Gastrocnemius medialis (tissue), 4 donors: ENCODE measurements at regions not wholly inside any gene's neighbourhood (a gene's known extent, or its start where the extent isn't known, plus 50 kb on each side); places are given as distances from the start of the nearest gene placed in this dataset.

Source experiments
- POLR2A ChIP-seq, 2 donors: fragments of 450-650 bp; IDR thresholded peaks; one replicate each; pipeline ENCODE4 v1.6.1; 2017; ENCODE audit warnings: antibody characterized with exemption in 2 of 2, mild to moderate bottlenecking in 2 of 2, moderate library complexity in 2 of 2
- TF ChIP-seq, protein P1 (sequence below), 5 experiments: fragments of 450-650 bp in 3 of 5; fragments of 200-600 bp in 2 of 5; sonication (generic) in 2 of 5; IDR thresholded peaks in 4 of 5; conservative IDR thresholded peaks in 1 of 5; 1 replicate in 4 of 5; 2 replicates in 1 of 5; pipeline ENCODE4 v1.5.1; 2016 to 2019; ENCODE audit warnings: antibody characterized with exemption in 5 of 5, mild to moderate bottlenecking in 3 of 5, moderate library complexity in 3 of 5

DNA sequence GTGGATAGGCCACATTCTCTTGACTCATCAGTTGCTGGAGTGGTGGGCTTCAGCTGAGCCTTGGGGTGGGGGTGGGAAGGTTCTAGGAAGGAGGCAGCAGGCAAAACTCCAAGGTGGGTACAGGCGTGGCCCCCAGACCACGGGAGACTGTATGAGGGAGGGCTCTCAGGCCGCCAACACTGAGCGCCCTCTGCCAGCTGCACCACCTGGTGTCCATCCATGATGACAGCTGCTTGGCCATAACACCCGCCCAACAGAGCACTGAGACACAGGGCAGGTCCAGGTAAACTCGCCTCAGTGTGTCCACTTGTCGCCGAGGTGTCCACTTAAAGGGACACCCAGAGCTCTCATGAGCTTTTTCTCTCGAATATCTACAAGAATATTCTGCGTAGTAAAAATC lies 133.5 kb downstream of the C16orf95 start:
- no peak for TF ChIP-seq POLR2A (IDR thresholded peaks at IDR 0.05)
- TF ChIP-seq, protein P1, sequence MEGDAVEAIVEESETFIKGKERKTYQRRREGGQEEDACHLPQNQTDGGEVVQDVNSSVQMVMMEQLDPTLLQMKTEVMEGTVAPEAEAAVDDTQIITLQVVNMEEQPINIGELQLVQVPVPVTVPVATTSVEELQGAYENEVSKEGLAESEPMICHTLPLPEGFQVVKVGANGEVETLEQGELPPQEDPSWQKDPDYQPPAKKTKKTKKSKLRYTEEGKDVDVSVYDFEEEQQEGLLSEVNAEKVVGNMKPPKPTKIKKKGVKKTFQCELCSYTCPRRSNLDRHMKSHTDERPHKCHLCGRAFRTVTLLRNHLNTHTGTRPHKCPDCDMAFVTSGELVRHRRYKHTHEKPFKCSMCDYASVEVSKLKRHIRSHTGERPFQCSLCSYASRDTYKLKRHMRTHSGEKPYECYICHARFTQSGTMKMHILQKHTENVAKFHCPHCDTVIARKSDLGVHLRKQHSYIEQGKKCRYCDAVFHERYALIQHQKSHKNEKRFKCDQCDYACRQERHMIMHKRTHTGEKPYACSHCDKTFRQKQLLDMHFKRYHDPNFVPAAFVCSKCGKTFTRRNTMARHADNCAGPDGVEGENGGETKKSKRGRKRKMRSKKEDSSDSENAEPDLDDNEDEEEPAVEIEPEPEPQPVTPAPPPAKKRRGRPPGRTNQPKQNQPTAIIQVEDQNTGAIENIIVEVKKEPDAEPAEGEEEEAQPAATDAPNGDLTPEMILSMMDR (IDR thresholded peaks at IDR 0.05 in 4 of 5, conservative IDR thresholded peaks at IDR 0.05 in 1 of 5) = no peak
